Hematopoietic multipotent progenitor cell (in vitro differentiated cells): ENCODE measurements at regions not wholly inside any gene's neighbourhood (a gene's known extent, or its start where the extent isn't known, plus 50 kb on each side); places are given as distances from the start of the nearest gene placed in this dataset.

Source experiments
- DNase-seq, 3 donors: peaks; one replicate each; pipeline ENCODE4 v3.0.0-alpha.2; 2011 to 2015; ENCODE audit warnings: low read depth in 2 of 3, low spot score in 2 of 3

DNA sequence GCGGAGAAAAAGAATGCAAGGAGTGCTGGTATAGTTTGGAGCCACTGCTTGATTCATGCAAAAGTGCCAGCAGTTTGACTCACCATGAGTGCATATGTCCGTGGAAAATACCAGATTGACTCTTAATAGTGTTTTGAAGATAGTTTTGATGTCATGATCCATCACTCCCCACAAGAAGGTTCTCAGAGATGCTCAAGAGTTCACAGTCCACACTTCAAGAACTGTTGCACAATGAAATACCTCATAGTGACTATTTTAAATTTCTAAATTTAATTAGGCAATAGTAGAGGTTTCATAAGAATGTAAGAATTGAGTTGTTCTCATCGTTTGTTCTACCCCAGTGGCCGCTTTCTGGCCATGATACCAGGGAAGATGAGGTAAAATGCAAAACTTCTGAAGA, 286.6 kb upstream of the RGS6 start:
- no peak for DNase-seq

GRCh38 chr14:71646518-71646917, 285.7 kb upstream of the RGS6 start:
- DNase-seq: no peak

DNA sequence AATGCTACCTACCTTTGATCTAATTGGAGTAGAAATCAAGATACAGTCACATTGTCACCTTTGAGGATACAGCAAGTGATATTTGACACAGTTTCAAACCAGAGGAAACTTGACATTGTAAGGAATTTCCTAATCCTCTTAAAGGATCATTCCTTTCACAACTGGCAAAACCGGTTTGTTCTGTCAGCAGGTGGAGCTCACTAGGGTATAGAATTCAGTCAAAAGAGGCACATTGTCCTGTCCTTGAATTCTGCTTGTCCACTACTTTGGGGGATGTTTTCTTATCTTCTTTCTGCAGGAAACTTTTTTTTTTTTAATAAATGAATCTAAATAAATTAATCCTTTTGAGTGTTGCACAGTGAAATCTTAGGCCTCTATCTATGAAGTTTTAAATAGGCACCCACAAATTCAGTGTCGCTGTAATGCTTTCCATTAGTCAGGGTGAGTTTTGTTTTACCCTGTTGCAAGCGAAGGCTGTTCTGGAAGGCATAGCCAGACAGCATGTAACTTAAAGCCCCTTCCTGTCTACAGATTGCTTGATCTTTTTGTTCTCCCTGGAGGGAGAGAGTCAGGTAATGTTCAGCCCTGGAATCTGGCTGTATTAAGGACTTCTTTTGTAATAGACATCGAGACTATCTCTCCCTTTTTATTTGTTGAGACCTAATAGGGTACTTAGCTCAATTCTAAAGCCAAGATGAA, 285.0 kb upstream of the RGS6 start:
- no peak for DNase-seq

DNA sequence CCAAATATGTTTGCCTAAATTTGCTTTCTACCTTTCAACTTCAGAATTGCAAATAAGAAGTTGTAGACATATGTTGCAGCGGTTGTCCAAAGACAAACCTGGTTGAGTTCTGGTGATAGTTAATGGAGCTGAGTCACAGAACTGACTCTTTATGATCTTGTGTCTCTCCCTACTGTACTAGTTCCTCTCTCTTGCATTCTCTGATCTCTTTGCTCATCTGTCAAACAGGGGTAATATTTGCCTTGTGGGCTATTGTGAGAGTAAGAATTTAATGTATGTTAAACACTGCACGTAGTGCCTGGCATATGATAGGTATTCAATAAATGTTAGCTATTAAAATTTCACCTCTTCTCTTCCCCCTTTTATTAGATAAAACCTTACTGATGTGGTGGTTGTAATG, 283.5 kb upstream of the RGS6 start:
- DNase-seq: no peak

DNA sequence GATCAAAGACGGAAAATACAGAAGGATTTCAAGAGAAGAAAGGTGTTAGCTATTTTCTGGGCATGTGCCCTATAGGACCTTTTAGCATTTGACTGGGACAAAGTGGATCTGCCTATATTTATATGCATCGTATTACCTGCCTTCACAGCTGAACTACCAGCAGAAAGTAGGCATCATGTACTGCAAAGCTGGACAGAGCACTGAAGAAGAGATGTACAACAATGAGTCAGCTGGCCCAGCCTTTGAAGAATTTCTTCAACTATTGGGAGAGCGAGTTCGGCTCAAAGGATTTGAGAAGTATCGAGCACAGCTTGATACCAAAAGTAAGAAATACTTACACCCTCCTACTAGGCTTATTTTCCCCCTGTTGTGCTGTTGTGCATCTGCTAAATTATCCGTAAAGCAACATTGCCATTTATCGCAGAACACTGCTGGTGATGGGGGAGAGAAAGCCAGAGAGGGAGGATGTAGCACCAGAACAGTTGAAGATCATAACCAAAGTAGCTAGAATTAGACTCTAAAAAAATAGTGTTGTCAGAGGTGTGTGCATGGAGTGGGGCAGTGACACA, 282.0 kb upstream of the RGS6 start:
- DNase-seq: no peak

GRCh38 chr14:71651228-71651627, 281.0 kb upstream of the RGS6 start:
- DNase-seq: no peak

GRCh38 chr14:71652368-71652767, 279.9 kb upstream of the RGS6 start:
- no peak for DNase-seq

GRCh38 chr14:71654810-71655209, 277.4 kb upstream of the RGS6 start:
- no peak for DNase-seq

DNA sequence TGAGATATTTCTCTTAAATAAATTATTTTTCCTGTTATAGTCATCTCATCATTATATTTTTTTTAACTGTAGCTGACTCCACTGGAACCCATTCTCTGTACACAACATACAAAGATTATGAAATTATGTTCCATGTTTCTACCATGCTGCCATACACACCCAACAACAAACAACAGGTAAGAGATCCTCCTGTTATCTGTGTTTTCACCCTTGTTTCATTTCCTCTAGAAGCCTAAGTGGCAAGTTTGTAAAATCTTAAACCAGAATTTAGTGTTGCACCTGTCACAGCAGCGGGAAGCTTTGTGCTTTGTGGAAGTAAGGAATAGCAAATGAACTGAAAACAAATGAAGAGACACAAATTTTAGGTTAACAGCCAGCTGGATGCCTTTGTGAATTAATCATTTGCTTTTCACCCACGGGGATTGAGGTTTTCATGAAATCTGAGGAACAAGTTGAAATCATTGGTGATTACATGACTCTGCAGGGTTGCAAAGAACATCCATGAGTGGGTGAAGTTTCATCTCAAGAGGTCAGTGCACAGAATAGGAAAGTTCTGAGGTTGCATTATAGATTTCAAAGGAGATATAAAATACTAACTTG, 273.9 kb upstream of the RGS6 start:
- DNase-seq: no peak

GRCh38 chr14:71659159-71659558, 273.1 kb upstream of the RGS6 start:
- no peak for DNase-seq

DNA sequence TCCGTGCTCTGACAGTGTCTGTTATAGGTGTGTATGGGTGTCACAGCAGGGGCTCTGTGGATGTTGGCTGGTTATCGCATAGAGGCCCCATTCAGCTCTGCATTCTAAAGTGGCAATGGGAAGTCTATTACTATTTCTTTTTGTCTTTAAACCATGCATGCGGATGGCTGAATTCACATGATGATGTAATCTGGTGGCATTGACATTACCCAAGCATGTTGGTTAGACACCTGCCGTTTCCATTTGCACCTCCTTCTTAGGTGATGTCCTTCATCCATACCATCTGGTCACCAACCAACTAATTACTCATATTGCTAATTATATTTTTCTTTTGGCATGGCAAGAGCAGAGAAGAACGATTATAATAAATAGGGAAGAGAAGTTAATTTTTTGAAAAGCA, 270.8 kb upstream of the RGS6 start:
- no peak for DNase-seq

DNA sequence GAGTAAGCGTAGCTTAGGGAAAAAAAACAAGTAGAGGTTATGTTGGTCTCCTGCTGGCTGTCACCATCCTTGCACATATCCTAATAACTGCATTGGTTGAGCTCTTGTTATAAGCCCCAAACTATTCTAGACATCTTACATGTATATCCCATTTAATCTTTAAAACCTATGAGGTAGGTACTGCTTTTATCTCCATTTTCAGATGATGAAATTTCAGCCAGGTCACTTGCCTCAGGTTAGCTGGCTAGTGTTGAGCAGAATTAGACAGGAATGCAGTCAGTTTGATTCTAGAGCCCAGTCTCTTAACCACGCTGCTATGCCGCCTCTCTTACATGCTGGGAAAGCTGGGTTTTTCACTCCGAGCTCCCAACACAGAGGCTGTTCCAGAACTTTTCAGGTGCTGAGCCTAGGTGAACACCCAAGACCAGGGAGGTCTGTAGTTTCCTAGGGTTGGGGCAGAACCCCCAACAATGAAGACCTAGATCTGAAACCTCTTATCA, 269.9 kb upstream of the RGS6 start:
- DNase-seq: no peak

GRCh38 chr14:71665157-71665556, 267.1 kb upstream of the RGS6 start:
- no peak for DNase-seq

- DNase-seq: no peak
These were observed 266.4 kb upstream of the RGS6 start for GRCh38 chr14:71665781-71666180.

- DNase-seq: no peak
These were observed 265.6 kb upstream of the RGS6 start for GRCh38 chr14:71666571-71667145.

DNA sequence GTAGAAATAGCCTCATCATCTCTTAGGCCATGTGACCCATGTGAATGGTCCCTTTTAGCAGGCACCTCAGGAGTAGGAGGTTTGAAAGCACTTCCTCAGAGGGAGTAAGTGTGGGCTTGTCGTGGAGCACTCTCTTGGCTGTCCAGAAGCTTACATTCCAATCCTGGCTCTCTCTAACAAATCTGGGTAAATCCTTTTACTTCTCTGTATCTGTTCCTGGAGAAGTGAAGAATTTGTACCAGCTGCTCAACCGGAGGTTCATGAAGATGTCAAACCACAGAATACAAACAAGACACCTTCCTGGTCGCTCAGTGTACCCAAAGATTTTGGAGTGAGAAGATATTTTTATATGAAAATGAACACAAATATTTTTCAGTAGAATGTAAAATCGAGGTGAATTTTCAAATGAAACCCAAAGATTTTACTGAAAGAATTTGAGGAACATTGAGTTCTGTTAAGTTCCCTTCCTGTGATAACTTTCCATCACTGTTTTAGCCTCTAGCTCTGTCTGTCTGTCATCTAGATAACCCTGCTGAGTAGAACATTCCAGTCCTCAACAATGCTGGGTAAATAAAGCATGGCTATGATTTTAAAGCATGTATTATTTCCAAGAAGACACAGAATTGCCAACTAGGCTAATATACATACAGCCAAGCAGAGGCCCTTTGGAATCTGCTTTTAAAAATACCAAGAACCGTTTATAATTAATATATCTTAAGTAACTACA, 263.9 kb upstream of the RGS6 start:
- DNase-seq: no peak

DNA sequence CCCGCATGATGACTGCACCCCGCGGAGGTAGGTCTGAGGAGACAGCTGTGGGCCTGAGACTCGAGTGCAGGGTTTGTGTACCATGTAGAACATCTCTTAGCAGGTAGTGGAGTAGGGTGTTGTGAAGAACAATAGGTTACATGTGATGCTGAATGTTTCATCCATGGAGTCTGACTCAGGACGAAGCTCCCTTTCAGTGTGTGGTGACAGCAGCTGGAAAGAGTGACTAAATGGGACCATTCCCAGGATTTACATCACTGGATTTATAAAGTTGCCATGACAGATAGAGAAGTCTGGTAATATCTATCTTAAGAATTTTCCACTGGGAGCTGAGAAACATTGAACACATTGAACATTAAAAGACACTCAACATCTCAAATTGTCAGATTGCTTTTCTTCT, 259.6 kb upstream of the RGS6 start:
- DNase-seq: no peak

GRCh38 chr14:71675126-71675899, 256.9 kb upstream of the RGS6 start:
- no peak for DNase-seq

- DNase-seq: no peak
These were observed 256.3 kb upstream of the RGS6 start for GRCh38 chr14:71675900-71676287.

DNA sequence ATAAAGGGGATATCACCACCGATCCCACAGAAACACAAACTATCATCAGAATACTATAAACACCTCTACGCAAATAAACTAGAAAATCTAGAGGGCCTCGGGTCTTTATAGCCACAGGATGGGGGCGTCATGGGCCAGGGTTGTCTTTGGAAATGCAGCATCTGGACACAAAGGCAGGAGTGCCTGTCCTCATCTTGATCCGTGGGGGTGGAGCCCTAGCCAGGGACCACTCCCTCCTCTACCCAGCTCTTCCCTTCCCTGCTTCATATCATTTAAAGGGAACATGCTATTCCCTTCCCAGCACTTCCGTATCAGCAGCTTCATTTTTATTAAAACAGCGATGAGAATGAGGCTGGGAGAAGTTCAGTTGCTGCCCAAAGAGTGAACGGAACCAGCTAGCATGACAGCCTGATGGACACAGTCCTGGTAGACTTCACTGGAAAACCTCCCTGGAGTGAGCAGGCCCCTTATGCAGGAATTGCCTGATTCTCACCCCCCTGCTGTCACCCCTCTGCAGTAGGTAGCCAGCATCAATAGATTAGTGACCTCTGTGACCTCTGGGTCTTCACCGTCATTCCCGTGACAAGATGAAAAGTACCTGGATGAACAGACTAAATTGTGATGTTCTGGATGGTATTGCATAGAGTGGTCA, 251.4 kb upstream of the RGS6 start:
- DNase-seq: no peak
